HPDE6-E6E7 (cell line): ENCODE measurements at regions not wholly inside any gene's neighbourhood (a gene's known extent, or its start where the extent isn't known, plus 50 kb on each side); places are given as distances from the start of the nearest gene placed in this dataset.

Experiments used
- DNase-seq: peaks from one replicate; pipeline ENCODE4 v3.0.0; 2011; ENCODE audit warnings: missing footprints; ENCODE audit errors: extremely low spot score

GRCh38 chr1:48055876-48056764, 58.9 kb upstream of the TRABD2B start:
- DNase-seq, result no peak

GRCh38 chr1:48054232-48054631, 57.0 kb upstream of the TRABD2B start:
- DNase-seq, result no peak

- no peak for DNase-seq
Measured at GRCh38 chr1:48052923-48053291, 55.7 kb upstream of the TRABD2B start.

- DNase-seq, result no peak
Measured at GRCh38 chr1:48051466-48052126, 54.4 kb upstream of the TRABD2B start.

GRCh38 chr1:48049823-48050535, 52.8 kb upstream of the TRABD2B start:
- no peak for DNase-seq

- DNase-seq, result no peak
Measured at GRCh38 chr1:48048980-48049379, 51.8 kb upstream of the TRABD2B start.

GRCh38 chr1:48048064-48048463, 50.9 kb upstream of the TRABD2B start:
- DNase-seq, result no peak

GRCh38 chr1:48047116-48047515, 49.9 kb upstream of the TRABD2B start:
- DNase-seq, result no peak
